Cardiac muscle cell (in vitro differentiated cells and primary cell): ENCODE measurements at regions not wholly inside any gene's neighbourhood (a gene's known extent, or its start where the extent isn't known, plus 50 kb on each side); places are given as distances from the start of the nearest gene placed in this dataset.

Experiments
- DNase-seq, 2 donors: peaks; one replicate each; pipeline versions ENCODE4 v3.0.0 to v3.0.0-alpha.2; 2010 to 2017; ENCODE audit warnings: low read depth in 1 of 2, low spot score in 1 of 2
- H3K27ac ChIP-seq: fragments of 200-600 bp; sonication (generic); 2 replicates; pipeline ENCODE4 v1.5.1; 2016
- H3K27me3 ChIP-seq: fragments of 200-600 bp; sonication (generic); 2 replicates; pipeline ENCODE4 v1.6.0; 2016; ENCODE audit warnings: control low read depth
- H3K36me3 ChIP-seq: fragments of 200-600 bp; sonication (generic); 2 replicates; pipeline ENCODE4 v1.5.1; 2016; ENCODE audit warnings: control low read depth
- H3K4me1 ChIP-seq: fragments of 200-600 bp; sonication (generic); 2 replicates; pipeline ENCODE4 v1.8.1; 2017; ENCODE audit warnings: low read depth, mild to moderate bottlenecking, mixed run types
- H3K4me3 ChIP-seq: fragments of 200-600 bp; sonication (generic); 2 replicates; pipeline ENCODE4 v1.5.1; 2016; ENCODE audit warnings: mild to moderate bottlenecking
- H3K9me3 ChIP-seq: fragments of 200-600 bp; sonication (generic); 2 replicates; pipeline ENCODE4 v1.5.1; 2017; ENCODE audit warnings: low read depth, mild to moderate bottlenecking, control low read depth
- CTCF ChIP-seq: IDR thresholded peaks from 2 replicates; pipeline ENCODE4 v1.5.1; 2012; ENCODE audit warnings: low read depth, mild to moderate bottlenecking, low read length

- H3K9me3 ChIP-seq: no peaks in the 10 kb centered on the region
- no peaks in the 10 kb centered on the region for H3K27me3 ChIP-seq
- no peak overlapping the region for H3K4me3 ChIP-seq
- no peaks in the 10 kb centered on the region for H3K36me3 ChIP-seq
- H3K4me1 ChIP-seq: no peaks in the 10 kb centered on the region
- no peak for DNase-seq
- no peak for TF ChIP-seq CTCF
- H3K27ac ChIP-seq: no peak overlapping the region
These were observed 259.9 kb downstream of the NDUFA10 start for GRCh38 chr2:239765076-239765845.

- Histone ChIP-seq H3K27ac (no peak overlapping the region), H3K27me3 (no peaks in the 10 kb centered on the region), H3K4me3 (no peak overlapping the region), H3K36me3 (no peaks in the 10 kb centered on the region), H3K4me1 (no peaks in the 10 kb centered on the region), H3K9me3 (no peaks in the 10 kb centered on the region)
- TF ChIP-seq CTCF: no peak
- DNase-seq: no peak
These were observed 261.6 kb downstream of the NDUFA10 start for GRCh38 chr2:239763433-239764097.

GRCh38 chr2:239762655-239763269, 262.4 kb downstream of the NDUFA10 start:
- H3K36me3 ChIP-seq: no peaks in the 10 kb centered on the region
- H3K27me3 ChIP-seq: no peaks in the 10 kb centered on the region
- no peaks in the 10 kb centered on the region for H3K9me3 ChIP-seq
- no peak overlapping the region for H3K27ac ChIP-seq
- TF ChIP-seq CTCF: no peak
- no peak overlapping the region for H3K4me3 ChIP-seq
- no peak for DNase-seq
- H3K4me1 ChIP-seq: no peaks in the 10 kb centered on the region

GRCh38 chr2:239762106-239762505, 263.0 kb downstream of the NDUFA10 start:
- Histone ChIP-seq H3K27me3 (no peaks in the 10 kb centered on the region), H3K27ac (no peak overlapping the region), H3K4me1 (no peaks in the 10 kb centered on the region), H3K9me3 (no peaks in the 10 kb centered on the region), H3K4me3 (no peak overlapping the region), H3K36me3 (no peaks in the 10 kb centered on the region)
- DNase-seq: no peak
- TF ChIP-seq CTCF: no peak

- Histone ChIP-seq H3K36me3 (no peaks in the 10 kb centered on the region), H3K4me1 (no peaks in the 10 kb centered on the region), H3K9me3 (no peaks in the 10 kb centered on the region), H3K4me3 (no peak overlapping the region), H3K27ac (no peak overlapping the region), H3K27me3 (no peaks in the 10 kb centered on the region)
- no peak for DNase-seq
- TF ChIP-seq CTCF: no peak
These were observed 264.5 kb downstream of the NDUFA10 start for GRCh38 chr2:239760596-239760995.
